ENCODE measurements at regions not wholly inside any gene's neighbourhood (a gene's known extent, or its start where the extent isn't known, plus 50 kb on each side); places are given as distances from the start of the nearest gene placed in this dataset.

DNA sequence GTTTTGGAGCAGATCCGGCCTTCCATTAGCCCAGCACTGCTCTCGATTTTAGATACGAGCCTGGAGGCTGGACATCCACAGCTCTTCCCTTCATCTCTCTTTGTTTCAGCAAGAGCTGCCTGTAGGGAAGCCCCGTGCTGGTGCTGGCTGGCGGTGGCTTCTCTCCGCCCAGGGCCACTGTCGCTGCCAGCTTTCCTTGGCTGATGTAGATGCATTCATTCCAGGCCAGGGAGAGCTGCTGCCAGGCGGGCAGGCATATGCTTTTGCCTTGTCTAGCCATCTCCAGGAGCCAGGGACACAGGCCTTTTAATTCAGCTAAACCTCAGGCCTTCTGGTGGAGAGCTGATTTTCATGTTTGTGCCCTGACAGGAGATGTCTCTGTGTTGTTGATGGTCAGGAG, 409.3 kb upstream of the CLINT1 start:
- TF ChIP-seq, protein P1, sequence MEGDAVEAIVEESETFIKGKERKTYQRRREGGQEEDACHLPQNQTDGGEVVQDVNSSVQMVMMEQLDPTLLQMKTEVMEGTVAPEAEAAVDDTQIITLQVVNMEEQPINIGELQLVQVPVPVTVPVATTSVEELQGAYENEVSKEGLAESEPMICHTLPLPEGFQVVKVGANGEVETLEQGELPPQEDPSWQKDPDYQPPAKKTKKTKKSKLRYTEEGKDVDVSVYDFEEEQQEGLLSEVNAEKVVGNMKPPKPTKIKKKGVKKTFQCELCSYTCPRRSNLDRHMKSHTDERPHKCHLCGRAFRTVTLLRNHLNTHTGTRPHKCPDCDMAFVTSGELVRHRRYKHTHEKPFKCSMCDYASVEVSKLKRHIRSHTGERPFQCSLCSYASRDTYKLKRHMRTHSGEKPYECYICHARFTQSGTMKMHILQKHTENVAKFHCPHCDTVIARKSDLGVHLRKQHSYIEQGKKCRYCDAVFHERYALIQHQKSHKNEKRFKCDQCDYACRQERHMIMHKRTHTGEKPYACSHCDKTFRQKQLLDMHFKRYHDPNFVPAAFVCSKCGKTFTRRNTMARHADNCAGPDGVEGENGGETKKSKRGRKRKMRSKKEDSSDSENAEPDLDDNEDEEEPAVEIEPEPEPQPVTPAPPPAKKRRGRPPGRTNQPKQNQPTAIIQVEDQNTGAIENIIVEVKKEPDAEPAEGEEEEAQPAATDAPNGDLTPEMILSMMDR (IDR thresholded peaks at IDR 0.05; ENCODE audit: low read length), result no peak
- no peak for TF ChIP-seq EZH2 (IDR thresholded peaks at IDR 0.05; ENCODE audit: borderline replicate concordance, low read length)
